OCI-LY7 (cell line): ENCODE measurements at regions not wholly inside any gene's neighbourhood (a gene's known extent, or its start where the extent isn't known, plus 50 kb on each side); places are given as distances from the start of the nearest gene placed in this dataset.

Experiments used
- BruUV-seq: library from RNA; stranded (reverse); fragments of 400-500 nt; replicated peaks from 2 replicates; lab custom pipeline; 2021; lab: Mats Ljungman, UMichigan
- CTCF ChIA-PET: fragments of 300-600 bp; sonication (Branson Sonifier 250); formaldehyde crosslinking; loops from one replicate; lab custom pipeline; 2022; ENCODE audit warnings: antibody characterized with exemption; ENCODE audit not compliant: unreplicated experiment; lab: Charles Lee
- POLR2A ChIA-PET: fragments of 300-600 bp; sonication (Branson Sonifier 250); formaldehyde crosslinking; loops from one replicate; lab custom pipeline; 2022; ENCODE audit warnings: antibody characterized with exemption; lab: Charles Lee
- DNase-seq: peaks from one replicate; pipeline ENCODE4 v3.0.0-alpha.2; 2015; ENCODE audit warnings: low spot score
- H2AFZ ChIP-seq: fragments of 200-600 bp; sonication (generic), shearing (Covaris generic); 2 replicates; pipeline ENCODE4 v1.6.1; 2014; ENCODE audit warnings: mild to moderate bottlenecking, antibody characterized with exemption, low read length, moderate library complexity
- H3K27ac ChIP-seq: fragments of 200-600 bp; sonication (generic); 2 replicates; pipeline ENCODE4 v1.5.1; 2014; ENCODE audit warnings: mixed run types, low read depth, mild to moderate bottlenecking, moderate library complexity, low read length, inconsistent platforms; ENCODE audit not compliant: poor library complexity, severe bottlenecking
- H3K36me3 ChIP-seq: fragments of 200-600 bp; sonication (generic); 2 replicates; pipeline ENCODE4 v1.6.1; 2014; ENCODE audit warnings: mild to moderate bottlenecking, antibody characterized with exemption, low read length, moderate library complexity, mixed read lengths; ENCODE audit not compliant: insufficient read depth
- H3K4me1 ChIP-seq: fragments of 200-600 bp; sonication (generic); 2 replicates; pipeline ENCODE4 v1.5.1; 2014; ENCODE audit warnings: mild to moderate bottlenecking, low read length; ENCODE audit not compliant: insufficient read depth, poor library complexity, severe bottlenecking
- H3K4me2 ChIP-seq: fragments of 200-600 bp; sonication (generic); 2 replicates; pipeline ENCODE4 v1.6.1; 2014; ENCODE audit warnings: mild to moderate bottlenecking, low read length
- H3K4me3 ChIP-seq: fragments of 200-600 bp; sonication (generic); 2 replicates; pipeline ENCODE4 v1.5.1; 2014; ENCODE audit warnings: mild to moderate bottlenecking, low read depth, low read length; ENCODE audit not compliant: poor library complexity, severe bottlenecking
- H3K79me2 ChIP-seq: fragments of 200-600 bp; sonication (generic); 2 replicates; pipeline ENCODE4 v1.6.1; 2016; ENCODE audit warnings: low read depth, mild to moderate bottlenecking, low read length, moderate library complexity, mixed read lengths; ENCODE audit not compliant: insufficient read depth
- H3K9me2 ChIP-seq: fragments of 200-600 bp; sonication (generic); 2 replicates; pipeline ENCODE4 v1.6.1; 2016; ENCODE audit warnings: mild to moderate bottlenecking, low read length, mixed read lengths; ENCODE audit not compliant: insufficient read depth
- H3K9me3 ChIP-seq: fragments of 200-600 bp; sonication (generic); 2 replicates; pipeline ENCODE4 v1.6.1; 2014; ENCODE audit warnings: mild to moderate bottlenecking, mixed run types, low read length, mixed read lengths
- H4K20me1 ChIP-seq: fragments of 200-600 bp; sonication (generic); 2 replicates; pipeline ENCODE4 v1.6.1; 2014; ENCODE audit warnings: mild to moderate bottlenecking, antibody characterized with exemption, low read length, moderate library complexity, mixed read lengths; ENCODE audit not compliant: insufficient read depth
- EZH2phosphoT487 ChIP-seq: fragments of 200-600 bp; sonication (generic); IDR thresholded peaks from 2 replicates; pipeline ENCODE4 v1.6.1; 2018; ENCODE audit warnings: low read depth, borderline replicate concordance, mild to moderate bottlenecking, mixed run types, antibody characterized with exemption, low read length, moderate library complexity, mixed read lengths
- intact Hi-C: fragments of 100-400 bp; cut with micrococcal nuclease; formaldehyde crosslinking; loops from one replicate; pipeline ENCODE4 v1.10.0; 2022; ENCODE audit not compliant: unreplicated experiment
- TF ChIP-seq, protein P1 (sequence below): fragments of 200-600 bp; sonication (generic); conservative IDR thresholded peaks from 2 replicates; pipeline ENCODE4 v1.5.1; 2014; ENCODE audit warnings: mild to moderate bottlenecking, antibody characterized with exemption, low read length, moderate library complexity, mixed read lengths

- intact Hi-C loops = no loop called here
- POLR2A ChIA-PET = no interaction called here
- no peak for TF ChIP-seq EZH2phosphoT487
- TF ChIP-seq, protein P1, sequence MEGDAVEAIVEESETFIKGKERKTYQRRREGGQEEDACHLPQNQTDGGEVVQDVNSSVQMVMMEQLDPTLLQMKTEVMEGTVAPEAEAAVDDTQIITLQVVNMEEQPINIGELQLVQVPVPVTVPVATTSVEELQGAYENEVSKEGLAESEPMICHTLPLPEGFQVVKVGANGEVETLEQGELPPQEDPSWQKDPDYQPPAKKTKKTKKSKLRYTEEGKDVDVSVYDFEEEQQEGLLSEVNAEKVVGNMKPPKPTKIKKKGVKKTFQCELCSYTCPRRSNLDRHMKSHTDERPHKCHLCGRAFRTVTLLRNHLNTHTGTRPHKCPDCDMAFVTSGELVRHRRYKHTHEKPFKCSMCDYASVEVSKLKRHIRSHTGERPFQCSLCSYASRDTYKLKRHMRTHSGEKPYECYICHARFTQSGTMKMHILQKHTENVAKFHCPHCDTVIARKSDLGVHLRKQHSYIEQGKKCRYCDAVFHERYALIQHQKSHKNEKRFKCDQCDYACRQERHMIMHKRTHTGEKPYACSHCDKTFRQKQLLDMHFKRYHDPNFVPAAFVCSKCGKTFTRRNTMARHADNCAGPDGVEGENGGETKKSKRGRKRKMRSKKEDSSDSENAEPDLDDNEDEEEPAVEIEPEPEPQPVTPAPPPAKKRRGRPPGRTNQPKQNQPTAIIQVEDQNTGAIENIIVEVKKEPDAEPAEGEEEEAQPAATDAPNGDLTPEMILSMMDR = no peak
Measured at GRCh38 chr10:4546931-4547330, 279.1 kb upstream of the AKR1E2 start.

DNA sequence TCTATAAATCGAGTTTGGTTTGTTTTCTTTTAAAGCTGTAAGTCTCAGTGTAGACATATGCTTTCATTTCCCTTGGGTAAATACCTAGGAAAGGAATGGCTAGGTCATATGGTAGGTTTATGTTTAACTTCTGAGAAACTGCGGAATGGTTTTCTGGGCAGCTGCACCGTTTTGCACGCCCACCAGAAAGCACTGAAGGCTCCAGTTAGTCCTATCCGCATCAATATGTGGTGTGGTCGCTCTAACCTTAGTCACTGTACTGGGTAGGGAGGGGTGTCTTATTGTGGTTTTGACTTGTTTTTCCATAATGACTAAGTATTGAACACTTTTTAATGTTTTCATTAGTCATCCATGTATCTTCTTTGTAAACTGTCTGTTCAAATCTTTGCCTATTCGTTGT lies 279.5 kb upstream of the AKR1E2 start:
- ChIA-PET POLR2A (no interaction called here), CTCF (no interaction called here)
- Histone ChIP-seq H3K27ac (no peak overlapping the region), H3K79me2 (no peaks in the 10 kb centered on the region), H3K4me1 (no peaks in the 10 kb centered on the region), H3K36me3 (no peaks in the 10 kb centered on the region), H2AFZ (no peak overlapping the region), H3K4me3 (no peak overlapping the region), H3K9me2 (no peaks in the 10 kb centered on the region), H3K9me3 (no peaks in the 10 kb centered on the region), H3K4me2 (no peak overlapping the region), H4K20me1 (no peaks in the 10 kb centered on the region)
- no peak for DNase-seq
- TF ChIP-seq, protein P1 = no peak
- no peak for TF ChIP-seq EZH2phosphoT487
- no TSS peak for BruUV-seq
- intact Hi-C loops = no loop called here

More at GRCh38 chr10:4546931-4547330, 279.1 kb upstream of the AKR1E2 start:
- no peaks in the 10 kb centered on the region for H3K36me3 ChIP-seq
- no peaks in the 10 kb centered on the region for H3K4me1 ChIP-seq
- H3K9me3 ChIP-seq = no peaks in the 10 kb centered on the region
- no peaks in the 10 kb centered on the region for H3K9me2 ChIP-seq
- no peak overlapping the region for H3K4me2 ChIP-seq
- CTCF ChIA-PET = no interaction called here
- H4K20me1 ChIP-seq = no peaks in the 10 kb centered on the region
- H3K79me2 ChIP-seq = no peaks in the 10 kb centered on the region
- H3K4me3 ChIP-seq = no peak overlapping the region
- BruUV-seq = no TSS peak
- no peak overlapping the region for H2AFZ ChIP-seq
- H3K27ac ChIP-seq = no peak overlapping the region
- DNase-seq = no peak

GRCh38 chr10:4545062-4545461 lies 280.9 kb upstream of the AKR1E2 start:
- Histone ChIP-seq H3K27ac (no peak overlapping the region), H3K4me2 (no peak overlapping the region), H4K20me1 (no peaks in the 10 kb centered on the region), H3K79me2 (no peaks in the 10 kb centered on the region), H3K9me2 (no peaks in the 10 kb centered on the region), H3K36me3 (no peaks in the 10 kb centered on the region), H2AFZ (no peak overlapping the region), H3K9me3 (no peaks in the 10 kb centered on the region), H3K4me1 (no peaks in the 10 kb centered on the region), H3K4me3 (no peak overlapping the region)
- no peak for DNase-seq
- TF ChIP-seq EZH2phosphoT487 = no peak
- TF ChIP-seq, protein P1 = no peak
- intact Hi-C loops = no loop called here
- CTCF ChIA-PET = no interaction called here
- no TSS peak for BruUV-seq
- POLR2A ChIA-PET = no interaction called here
